Endothelial cell of hepatic sinusoid (primary cell): ENCODE measurements at regions not wholly inside any gene's neighbourhood (a gene's known extent, or its start where the extent isn't known, plus 50 kb on each side); places are given as distances from the start of the nearest gene placed in this dataset.

ENCODE experiments used
- in situ Hi-C: cut with HindIII; loops from 2 replicates; pipeline ENCODE4 v1.10.0; 2017; ENCODE audit warnings: low sequenced_read_pairs

DNA sequence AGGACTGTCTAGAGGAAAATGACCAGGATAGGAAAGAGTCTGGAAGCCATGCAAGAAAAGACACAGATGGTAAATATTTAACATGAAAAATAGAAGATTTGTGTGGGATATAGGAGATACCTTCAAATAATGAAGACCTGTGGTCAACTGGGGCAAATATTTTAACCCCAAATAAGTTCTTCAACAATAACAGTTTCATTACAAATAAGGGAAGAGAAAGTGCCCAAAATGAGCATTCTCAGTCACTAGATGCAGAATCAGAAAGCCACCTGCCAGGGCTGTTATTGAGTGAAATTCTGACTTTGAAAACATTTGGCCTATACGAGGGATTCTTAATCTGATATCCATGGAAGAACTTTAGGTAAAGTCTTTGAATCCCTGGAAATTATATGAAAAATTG, 231.2 kb upstream of the PLEKHG7 start:
- in situ Hi-C loops: no loop called here

DNA sequence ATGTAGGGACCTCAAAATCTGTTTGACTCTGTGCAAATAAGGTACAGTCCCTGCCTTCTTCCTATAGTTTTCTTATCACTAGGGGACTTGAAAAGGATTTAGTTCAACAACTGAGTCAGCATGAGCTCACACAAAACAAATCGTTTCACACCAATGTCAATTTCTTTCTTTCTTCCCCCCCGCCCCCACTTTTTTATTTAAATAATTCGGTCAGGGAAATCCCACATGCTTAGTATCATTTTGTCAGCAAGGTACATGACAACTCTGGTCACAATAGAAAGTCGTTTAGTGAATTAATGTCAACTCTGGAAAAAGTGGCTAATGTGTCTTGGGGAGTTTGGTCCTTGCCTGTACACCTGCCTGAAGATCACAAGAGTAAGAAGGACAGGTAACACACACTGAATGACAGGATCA, 232.2 kb upstream of the PLEKHG7 start:
- in situ Hi-C loops: no loop called here

DNA sequence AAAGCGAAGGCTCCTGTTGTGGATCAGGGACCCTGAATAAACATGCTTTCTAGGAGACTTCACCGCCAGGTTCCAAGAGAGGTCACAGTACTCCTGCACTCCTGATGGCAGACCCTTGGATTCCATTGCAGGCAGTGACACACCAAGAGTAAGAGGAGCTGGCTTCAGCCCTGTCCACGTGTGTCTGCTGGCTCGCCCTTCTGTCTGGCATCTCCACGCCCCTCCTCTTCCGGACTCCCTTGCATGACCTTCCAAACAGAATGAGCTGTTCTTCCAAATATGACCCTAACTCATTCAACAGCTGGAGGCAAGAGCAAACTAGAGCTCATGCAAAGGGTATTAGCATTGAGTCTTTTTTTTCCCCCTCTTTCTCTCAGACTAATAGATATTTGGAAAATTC, 233.0 kb upstream of the PLEKHG7 start:
- in situ Hi-C loops: no loop called here

DNA sequence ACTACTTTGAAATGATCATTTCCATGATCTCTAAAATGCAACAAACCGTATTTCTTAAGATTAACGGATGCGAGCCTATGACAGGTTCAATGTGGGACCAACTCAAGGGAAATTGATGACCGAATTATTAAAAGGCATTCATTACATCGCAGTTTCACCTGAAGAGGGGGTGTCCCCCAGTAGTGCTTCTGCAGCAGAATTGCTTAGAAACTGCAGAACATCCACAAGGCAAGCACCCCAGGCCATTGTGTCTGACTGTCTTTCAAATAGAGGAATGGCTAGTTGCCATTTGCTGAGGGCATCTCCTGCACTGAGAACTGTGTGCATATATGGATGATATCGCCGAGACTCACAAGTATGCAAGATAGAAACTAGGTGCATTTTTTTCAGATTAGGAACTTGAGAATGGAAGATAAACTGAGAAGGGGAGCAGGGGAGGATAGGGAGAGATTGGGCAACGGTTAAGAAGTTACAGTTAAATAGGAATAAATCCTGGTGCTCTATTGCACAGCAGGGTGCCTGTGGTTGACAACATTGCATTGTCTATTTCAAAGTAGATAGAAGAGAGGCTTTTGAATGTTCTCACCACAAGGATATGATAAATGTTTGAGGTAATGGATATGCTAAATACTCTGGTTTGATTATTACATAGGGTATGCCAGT, 234.3 kb upstream of the PLEKHG7 start:
- in situ Hi-C loops: no loop called here

DNA sequence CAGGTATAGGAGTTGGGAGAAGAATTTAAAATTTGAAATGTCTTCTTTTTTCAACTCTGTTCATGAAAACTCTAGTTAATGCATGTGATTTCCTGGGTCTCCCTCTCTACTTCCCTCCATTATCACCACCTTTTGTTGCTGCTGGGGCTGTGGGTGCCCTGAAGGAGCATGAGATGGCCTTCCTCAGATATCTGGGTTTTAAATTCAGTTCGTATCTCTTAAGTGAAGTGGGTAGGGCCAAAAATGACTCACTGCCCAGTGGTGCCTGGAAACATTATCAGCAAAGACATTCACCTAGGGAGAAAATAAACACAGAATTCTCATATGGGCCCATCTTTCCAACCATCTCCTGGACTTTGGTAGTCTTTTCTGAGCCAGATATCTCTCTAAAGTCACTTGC, 234.9 kb upstream of the PLEKHG7 start:
- in situ Hi-C loops: no loop called here

DNA sequence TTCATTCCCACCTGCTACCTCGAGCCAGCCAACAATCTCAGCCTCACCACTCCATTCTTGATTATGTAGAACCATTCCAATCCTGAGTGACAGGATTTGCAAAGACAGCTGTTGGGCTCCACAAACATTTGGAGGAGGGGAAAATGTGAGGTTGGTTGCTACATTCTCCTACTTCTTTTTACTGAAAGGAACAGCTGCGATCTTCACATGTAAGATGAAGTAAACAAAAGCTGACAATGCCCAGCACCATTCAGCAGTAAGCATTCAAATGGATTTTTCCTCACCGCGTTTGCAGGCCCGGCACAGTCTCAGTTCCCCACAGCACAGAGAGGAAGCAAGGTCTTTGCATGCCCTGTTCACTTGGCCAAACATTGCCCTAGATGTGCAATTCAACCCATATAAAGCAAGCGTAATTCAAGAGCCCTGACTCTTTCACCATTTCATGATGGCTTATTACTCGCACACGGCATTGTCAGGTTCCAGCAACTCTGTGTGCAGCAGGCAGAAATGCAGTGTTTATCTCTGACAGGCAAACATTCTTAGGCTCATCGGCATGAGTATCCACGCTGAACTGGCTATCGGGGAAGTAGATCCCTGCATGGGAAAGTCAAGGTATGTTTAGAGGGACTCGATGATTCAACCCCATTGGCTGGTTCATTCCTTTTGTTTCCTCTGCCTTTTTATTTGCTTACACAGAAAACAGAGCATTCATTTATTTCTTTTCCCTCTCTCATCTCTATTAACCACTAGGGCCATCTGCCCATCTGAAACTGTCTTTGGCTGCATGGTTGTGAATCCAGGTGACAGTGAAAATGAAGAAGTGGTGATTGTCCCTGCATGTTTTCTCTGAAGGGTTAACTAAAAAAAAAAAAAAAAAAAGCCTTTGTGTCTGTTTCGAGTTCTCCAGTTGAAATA, 236.1 kb upstream of the PLEKHG7 start:
- in situ Hi-C loops: no loop called here

DNA sequence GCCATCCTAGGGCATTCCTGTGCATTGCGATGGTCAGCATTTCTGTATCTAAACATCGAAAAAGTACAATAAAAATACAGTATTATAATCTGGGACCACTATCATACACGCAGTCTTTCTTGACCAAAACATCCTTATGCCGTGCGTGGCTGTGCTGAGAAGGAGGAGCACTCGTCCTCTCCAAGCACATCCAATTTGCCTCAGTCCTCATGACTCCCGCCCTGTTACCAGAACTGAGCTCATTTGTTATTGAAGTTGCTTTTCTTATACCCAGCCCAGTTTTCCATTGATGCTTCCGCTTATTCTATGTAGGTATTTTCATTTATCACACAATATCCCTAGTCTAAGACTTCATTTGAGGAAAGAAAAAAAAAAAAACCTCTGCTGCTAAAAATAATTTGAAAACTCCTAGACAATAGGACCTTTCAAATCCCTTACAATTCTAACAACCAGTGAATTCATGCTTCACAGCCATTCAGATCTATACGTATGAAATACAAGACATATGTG, 236.9 kb upstream of the PLEKHG7 start:
- in situ Hi-C loops: no loop called here

DNA sequence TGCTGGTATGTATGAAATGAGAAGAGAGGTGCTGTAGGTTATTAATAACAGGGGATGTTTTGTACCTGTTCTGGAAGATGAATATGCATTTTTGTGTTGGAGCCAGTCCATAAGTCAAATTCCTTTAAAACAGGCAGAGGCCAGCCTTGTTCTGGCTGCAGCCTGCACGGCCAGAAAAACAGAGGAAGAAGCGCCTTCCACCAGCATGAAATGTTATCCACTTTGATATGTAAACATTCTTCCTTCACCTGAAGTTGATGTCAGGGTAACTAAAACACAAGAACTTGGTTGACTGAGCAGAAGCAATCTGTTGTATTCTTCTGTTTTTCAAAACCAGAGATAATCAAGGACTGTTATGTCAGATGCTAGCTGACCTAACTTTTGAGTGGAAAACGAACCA, 237.9 kb upstream of the PLEKHG7 start:
- in situ Hi-C loops: no loop called here

DNA sequence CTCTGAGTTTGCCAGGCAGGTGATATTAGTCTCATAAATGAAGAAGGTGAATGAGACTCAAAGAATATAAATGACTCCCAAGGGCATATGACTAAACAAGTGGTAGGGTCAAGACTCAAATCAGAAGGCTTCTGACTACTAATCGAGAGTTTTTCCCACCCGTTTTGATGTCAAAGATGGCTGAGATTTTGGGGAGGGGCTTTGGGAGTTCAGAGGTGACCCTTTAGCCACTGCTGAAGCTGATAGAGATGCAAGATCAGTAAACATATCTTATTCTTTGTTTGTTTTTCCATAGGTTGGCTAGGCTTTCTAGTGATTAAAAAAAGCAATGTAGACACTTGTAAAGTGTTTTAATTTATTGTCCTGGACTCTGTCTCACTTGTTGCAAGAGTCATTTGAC, 239.6 kb upstream of the PLEKHG7 start:
- in situ Hi-C loops: no loop called here

DNA sequence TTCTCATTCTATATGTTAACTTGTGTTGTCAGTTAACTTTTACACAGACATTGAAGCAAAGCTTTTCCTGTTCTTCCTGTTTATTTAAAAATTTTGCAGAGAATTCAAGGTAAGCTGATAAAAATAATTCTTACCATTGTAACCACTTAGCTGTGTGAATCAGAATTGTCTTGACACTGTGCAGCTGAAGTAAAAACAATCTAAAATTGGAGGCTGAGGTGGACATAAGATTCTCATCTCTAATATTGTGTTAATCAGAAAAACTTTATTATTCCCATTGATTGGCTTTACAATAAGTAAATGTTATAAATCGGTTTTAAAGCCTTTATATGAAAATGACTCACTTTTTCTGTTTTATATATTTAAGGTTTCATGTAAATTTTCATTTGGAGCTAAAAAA, 240.3 kb upstream of the PLEKHG7 start:
- in situ Hi-C loops: no loop called here

DNA sequence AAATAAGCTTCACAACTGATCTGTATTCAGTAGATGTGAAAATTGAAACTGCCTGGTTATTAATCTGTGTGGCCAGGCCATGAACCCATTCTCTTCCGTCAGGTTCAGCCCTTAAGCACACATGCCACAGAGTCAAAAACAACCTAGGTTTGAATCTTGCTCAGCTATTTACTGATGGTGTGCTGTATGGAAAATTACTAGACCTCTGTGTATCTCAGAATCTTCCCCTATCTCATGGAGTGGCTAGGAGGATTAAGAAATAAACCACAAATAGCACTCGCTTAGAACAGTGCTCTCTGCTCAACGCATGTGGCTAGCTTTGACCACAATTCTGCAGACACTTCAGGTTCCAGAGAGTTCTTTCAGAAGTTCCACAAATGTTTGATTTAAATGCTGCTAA, 240.7 kb upstream of the PLEKHG7 start:
- in situ Hi-C loops: no loop called here

DNA sequence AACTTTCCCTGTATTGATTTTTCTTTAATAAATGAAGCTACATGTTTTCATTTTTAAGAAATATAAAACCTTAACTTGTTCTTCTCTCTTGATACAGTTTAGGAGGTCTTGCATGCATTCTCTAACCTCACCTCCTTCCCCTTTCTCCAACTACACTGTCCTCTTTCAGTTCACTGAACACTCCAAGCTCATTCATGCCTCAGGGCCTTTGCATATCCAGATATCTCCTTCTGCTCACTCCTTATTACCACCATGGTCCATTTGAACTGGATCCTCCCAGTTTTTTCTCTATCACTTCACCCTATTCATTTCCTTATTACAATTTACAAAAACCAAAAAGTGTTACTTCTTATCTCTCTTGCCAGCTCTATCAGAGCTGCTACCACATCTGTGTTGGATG, 242.9 kb upstream of the PLEKHG7 start:
- in situ Hi-C loops: no loop called here

DNA sequence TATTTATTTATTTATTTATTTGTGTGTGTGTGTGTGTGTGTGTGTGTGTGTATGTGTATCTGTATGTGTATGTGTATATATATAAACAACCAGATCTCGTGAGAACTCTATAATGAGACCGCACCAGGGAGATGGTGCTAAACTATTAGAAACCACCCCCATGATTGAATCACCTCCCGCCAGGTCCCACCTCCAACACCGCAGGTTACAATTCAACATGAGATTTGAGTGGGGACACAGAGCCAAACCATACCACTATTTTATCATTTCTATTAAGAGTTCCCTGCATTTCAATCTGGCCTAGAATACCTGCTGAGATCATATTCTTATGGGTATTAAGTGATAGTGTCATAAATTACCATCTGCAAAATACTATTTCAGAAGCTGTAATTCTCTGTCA, 243.8 kb upstream of the PLEKHG7 start:
- in situ Hi-C loops: no loop called here

DNA sequence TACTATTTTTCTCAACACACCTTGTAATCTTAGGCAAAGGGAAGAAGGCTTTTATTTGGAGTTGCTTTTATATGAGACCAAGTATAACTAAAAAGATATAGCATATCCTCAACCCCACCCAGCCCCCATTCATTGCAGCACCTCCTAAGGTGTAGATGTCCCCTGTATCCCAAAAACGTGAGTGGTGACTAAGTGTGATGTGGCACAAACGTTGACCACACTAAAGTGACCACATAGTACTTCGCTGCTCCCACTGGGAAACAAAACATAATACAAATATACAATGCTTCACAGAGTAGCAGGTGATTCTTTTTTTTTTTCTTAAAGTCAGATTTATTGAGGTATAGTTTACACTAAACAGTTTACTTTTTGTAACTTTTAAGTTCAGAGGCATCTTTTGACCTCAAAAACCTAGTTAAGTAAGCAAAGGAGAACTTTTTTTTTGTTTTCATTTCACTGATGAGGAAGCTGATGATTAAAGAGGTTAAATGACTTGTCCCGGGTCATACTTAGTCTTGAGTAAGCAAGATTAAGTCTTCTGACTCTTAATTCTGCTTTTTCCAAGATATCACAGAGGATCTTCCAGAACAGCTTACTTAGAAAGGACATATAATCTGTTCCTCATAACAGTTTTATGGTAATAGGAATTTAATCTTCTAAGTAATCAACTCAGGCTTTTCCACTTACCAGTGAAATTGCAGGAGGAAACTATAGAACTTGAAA, 245.2 kb upstream of the PLEKHG7 start:
- in situ Hi-C loops: no loop called here

DNA sequence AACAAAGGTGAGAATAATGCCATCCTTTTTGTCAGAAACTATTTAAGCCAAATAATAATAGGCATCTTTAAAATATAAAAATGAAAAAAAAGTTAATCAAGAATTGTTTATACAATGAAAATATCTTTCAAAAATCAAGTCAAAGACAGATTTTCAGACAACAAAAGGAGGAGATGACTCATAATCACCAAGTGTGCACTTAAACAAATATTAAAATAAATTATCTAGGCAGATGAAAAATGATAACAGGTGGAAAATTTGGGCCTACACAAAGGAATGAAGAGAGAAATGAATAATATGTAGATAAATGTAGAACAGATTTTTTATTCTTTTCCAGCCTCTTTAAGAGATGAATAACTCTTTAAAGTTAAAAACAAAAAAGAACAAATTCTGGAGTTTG, 250.0 kb upstream of the PLEKHG7 start:
- in situ Hi-C loops: no loop called here

DNA sequence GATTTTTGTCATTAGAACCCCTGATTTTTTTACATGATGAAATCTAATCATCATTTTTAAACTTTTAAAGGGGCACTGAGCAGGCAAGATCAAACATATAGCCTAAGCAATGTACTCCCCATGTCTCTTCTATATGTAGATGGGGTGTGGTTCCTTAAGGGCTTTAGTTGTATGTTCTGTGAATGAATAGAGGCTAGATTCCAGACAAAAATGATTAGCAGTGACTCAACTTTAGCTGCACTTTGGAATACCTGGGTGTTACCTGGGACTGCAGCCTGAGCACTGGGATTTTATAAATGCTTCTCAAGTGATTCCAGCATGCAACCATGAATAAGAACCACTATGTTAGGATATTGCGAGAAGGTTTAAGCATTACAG, 256.7 kb upstream of the PLEKHG7 start:
- in situ Hi-C loops: no loop called here

DNA sequence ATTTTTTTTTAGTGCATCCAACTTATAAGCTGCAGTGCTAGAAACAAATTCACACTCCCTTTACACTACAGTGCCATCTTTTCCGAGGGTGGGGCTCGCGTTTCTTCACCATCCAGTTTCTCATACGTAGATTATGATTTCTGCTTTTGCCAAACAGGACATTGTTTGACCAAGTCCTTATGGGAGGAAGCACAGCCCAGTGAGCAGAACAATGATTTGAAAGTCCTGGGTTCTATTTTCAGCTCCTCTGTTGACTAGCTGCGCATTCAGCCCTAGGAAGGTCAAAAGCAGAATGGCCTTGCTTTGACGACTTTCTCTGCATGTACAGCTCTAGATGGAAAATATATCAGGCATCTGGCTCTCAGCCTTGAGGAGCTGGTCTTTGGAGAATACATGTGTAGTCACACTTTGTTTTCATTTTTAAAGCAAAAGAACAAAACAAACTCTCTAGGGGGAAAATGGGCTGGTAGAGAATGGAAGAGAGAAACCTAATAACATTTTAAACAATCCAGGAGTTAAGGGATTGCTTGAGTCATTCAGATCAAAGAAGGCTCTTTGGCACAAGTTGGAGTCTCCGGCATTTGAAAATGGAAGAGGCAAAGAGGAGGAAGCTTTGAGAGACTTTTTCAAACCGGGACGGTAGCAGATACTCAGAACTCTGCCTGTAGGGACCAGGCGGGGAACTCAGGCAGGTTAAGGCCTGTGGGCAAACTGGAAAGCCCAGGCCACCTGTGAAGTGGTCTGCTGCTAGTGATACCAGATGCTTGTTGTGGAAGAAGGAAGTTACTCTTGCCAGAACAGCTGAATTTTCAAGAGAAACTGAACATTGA, 257.3 kb upstream of the PLEKHG7 start:
- in situ Hi-C loops: no loop called here

DNA sequence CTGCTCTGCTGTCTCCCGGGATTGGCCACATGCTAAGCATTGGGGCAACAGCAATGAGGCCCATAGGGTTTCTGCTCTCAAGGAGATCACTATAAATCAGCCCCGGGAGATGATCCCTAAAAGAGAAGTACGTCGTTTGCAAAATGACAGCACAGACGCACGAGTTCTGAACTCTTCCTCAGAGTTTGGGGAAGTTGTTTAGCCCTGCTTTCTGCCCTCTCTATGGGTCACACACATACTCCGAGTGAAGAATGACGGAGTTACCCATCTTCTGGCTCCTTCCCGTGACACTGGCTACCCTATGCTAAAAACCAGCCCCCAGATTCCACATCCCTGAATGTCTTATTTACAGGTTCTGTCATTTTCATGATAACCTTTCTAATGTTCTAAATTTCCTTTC, 258.0 kb upstream of the PLEKHG7 start:
- in situ Hi-C loops: no loop called here

DNA sequence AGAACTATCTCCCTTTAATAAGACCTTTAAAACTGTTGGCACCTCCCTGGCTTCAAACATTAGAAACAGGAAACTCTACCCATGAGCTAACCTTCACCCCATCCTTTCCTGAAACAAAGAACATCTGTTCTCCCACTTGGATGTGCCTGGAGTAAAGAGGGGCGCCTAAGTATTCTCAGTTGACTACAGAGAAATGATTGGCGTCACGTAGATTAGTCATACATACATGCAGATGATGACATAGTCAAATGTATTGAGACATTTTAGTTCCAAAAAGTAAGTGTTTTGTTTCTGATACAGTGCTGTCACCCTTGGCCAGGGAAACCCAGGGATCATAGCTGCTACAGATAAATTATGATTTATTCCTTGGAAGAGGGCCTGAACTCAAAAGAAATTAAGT, 260.0 kb upstream of the PLEKHG7 start:
- in situ Hi-C loops: no loop called here

DNA sequence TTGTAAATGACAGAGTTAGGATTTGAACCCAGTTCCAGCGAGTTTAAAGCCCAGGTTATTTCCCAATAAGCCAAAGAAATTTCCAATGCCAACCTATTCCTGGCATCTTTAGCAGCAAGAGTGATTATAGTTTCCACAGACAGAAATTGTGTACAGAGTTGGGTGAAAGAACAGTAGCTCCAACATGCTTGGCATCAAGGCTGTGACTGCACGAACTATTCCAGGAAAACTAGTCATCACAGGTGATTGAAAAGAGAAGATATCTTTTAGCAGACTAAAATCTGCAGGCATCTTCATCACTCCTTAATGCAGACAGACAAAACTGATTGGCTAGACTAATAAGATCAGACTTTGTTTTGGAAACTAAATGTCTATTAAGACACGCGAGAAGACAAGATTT, 262.7 kb upstream of the PLEKHG7 start:
- in situ Hi-C loops: no loop called here

DNA sequence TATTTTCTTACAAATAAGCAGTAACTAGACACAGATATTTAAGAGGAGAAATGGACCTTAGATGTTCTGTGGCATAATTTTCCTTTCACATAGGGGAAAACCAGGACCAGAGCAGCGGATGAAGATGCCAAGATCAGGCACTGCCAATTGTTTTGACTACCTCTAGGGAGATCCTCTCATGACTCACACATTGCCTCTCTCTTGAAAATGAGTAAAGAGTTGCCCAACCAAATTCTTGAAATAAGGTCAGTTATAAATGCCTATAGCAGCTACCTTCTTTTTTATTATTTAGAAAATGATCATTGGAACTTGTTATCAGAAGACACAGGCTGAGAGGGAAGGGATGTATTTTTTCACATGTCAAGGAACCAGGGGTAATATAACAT, 263.4 kb upstream of the PLEKHG7 start:
- in situ Hi-C loops: no loop called here
